ENCODE measurements at regions not wholly inside any gene's neighbourhood (a gene's known extent, or its start where the extent isn't known, plus 50 kb on each side); places are given as distances from the start of the nearest gene placed in this dataset.

- no peak for TF ChIP-seq CTCF (IDR thresholded peaks at IDR 0.05)
- TF ChIP-seq EP300 (IDR thresholded peaks at IDR 0.05), result no peak
Observed at GRCh38 chr14:83994020-83994419, 1535.9 kb upstream of the FLRT2 start.

Measured in upper lobe of left lung (tissue), 4 donors.